HG03342 (cell line): ENCODE measurements at regions not wholly inside any gene's neighbourhood (a gene's known extent, or its start where the extent isn't known, plus 50 kb on each side); places are given as distances from the start of the nearest gene placed in this dataset.
"Not testable (repeated sequence)": the region's sequence is repeated elsewhere in the genome, so short reads cannot be mapped to it uniquely, and the experiment has no call there.

Experiments
- ATAC-seq: cut with Tn5 transposase; IDR thresholded peaks from one replicate; pipeline ENCODE4 v1.9.1; 2021; ENCODE audit warnings: mild to moderate bottlenecking, moderate library complexity; ENCODE audit not compliant: unreplicated experiment

GRCh38 chr1:118304722-118305359 lies 119.8 kb upstream of the SPAG17 start:
- ATAC-seq: no peak

DNA sequence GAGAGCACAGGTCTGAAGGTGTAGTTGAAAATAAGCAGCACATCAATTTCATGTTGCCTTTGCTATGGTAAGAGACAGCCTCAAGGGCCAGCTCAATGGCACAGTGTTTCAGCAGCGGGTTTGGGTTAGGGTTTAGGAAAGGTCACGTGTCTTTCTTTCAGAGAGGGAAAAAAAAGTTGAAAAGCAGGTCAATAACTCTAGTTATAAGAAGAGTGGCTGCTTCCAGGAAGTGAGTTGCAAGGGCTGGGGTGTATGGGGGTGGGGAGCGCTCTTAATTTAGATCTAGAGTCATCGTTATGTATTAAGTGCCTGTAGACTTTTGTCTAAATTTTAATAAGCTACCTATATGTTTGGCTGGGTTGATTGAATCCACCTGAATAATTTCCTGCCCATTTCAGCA lies 118.5 kb upstream of the SPAG17 start:
- ATAC-seq: no peak

GRCh38 chr1:118303064-118303463 lies 118.0 kb upstream of the SPAG17 start:
- ATAC-seq: no peak

DNA sequence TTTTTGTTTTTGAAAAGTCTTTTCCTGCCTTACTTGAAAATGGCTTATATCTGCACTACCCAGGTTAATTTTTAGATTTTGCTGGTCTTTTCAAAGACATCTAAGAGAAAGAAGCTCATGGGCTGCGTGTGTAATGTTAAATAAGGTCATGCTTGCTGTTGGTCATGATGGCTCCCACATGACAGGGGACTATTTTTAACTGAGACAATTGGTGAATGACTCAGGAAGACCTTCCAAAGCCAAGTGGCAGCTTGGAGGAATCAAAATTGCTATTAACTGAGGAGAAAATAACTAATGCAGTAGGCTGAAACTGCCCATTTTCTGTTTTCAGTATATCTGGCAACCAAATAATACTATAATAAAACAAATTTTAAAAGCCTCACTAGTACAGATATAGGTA lies 117.1 kb upstream of the SPAG17 start:
- no peak for ATAC-seq

DNA sequence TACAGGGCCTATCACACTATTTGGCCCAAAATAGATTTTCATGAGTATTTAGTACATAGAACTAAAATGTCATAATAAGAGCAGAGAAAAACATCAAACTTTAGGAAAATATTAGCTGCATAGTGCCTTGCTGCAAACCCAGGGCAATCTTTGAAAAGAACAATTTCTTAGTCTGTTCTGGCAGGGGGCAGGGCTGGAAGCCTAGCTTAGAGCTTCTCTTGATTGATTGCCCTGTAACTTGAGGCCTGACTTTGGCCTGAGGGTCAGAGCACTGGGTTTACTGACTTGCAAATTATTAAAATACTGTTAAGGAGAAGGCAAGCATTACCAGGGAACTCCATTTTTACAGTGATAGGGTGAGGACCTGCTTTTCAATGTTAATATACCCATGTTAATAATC lies 115.8 kb upstream of the SPAG17 start:
- ATAC-seq: no peak

DNA sequence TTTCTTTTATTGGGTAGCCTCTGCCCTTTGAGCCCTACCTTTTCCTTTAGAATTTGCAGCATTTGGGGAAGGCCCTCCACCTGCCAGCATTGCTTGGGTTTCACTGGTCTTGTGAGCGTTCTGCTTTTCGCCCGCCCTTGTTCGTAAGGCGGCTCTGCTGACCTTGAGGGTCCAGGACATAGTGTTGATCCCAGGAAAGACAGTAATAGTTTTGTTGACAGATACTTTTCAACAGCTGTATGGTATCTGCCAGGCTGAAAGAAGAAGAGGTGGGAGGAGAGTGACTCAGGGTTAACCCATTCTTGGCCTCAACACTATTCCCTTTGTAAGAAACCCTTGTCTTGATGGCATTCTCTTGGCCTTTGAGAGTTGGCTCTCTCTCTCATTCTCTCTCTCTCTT lies 113.4 kb upstream of the SPAG17 start:
- no peak for ATAC-seq

DNA sequence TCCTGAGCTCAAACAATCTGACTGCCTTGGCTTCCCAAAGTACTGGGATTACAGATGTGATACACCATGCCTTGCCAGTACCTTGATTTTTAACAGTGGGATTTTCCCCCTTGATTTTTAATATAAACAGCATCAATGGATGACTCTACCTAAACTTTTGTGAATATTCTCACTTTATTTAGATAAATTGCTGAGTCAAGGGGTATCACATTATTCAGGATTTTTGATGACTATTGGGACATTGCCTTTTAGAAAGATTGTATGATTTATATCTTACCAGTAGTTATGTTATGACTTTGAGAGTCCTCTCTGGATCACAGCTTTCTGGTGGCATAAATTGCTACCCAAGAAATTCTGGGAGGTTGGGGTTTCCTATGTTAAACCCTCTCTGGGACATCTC lies 112.5 kb upstream of the SPAG17 start:
- no peak for ATAC-seq

- no peak for ATAC-seq
Observed at GRCh38 chr1:118294875-118295642, 110.0 kb upstream of the SPAG17 start.

GRCh38 chr1:118291661-118292060 lies 106.6 kb upstream of the SPAG17 start:
- ATAC-seq: no peak

- ATAC-seq: no peak
Observed at GRCh38 chr1:118290571-118290970, 105.5 kb upstream of the SPAG17 start.

DNA sequence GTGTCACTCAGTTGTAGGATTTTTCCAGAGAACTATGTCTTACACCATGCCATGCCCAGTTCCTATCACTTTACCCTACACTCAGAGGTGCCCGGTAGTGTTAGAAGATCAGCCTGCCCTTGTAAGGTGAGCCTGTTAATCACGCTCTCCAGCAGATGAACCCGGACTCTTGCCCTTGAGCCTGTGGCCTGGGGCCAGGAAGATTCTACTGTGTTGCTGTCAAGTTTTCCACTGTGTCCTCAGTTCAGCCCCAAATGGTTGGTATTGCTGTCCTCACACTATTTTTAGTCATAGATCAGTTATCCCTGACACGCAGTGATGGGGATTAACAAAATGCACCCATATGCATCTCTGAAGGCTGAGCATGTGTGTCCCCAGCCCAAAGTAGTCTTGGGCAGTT lies 105.0 kb upstream of the SPAG17 start:
- no peak for ATAC-seq

DNA sequence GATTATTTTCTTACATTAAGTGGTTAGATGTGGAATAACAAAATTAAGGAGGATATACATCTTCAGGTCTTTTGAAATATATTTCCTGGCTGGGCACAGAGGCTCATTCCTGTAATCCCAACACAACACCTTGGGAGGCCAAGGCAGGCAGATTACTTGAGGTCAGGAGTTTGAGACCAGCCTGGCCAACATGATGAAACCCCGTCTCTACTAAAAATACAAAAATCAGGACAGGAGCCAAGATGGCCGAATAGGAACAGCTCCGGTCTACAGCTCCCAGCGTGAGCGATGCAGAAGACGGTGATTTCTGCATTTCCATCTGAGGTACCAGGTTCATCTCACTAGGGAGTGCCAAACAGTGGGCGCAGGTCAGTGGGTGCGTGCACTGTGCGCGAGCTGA lies 95.6 kb upstream of the SPAG17 start:
- ATAC-seq: not testable (repeated sequence)

DNA sequence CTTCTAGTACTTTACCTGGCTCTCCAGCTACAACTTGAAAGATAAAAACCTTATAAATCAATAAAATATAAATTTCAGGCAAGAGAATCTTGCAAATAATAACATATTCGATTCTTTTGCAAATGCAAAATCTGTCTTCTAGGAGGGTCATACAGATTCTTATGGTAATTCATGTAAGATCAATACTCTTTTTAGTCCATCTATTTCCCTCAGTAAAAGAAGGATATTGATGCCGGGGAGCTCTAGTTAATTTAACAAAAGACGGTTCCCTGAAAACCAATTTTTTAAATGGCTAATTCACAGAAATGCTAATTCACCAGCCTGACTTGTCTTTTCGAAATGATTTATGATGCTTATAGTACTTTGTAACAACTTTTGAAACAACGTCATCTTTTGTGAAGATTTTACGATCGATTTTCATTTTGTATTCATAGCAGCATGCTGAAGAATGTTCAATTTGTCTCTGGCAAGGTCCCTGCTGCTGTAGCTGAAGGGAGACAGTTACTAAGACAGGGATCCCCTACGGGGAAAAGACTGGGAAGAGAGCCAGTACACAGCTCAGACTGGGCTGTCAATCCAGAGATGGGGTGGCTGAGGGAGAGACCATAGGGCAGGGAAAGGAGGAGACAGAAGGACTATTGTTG lies 90.6 kb upstream of the SPAG17 start:
- no peak for ATAC-seq

- ATAC-seq: no peak
Observed at GRCh38 chr1:118272884-118273283, 87.9 kb upstream of the SPAG17 start.

DNA sequence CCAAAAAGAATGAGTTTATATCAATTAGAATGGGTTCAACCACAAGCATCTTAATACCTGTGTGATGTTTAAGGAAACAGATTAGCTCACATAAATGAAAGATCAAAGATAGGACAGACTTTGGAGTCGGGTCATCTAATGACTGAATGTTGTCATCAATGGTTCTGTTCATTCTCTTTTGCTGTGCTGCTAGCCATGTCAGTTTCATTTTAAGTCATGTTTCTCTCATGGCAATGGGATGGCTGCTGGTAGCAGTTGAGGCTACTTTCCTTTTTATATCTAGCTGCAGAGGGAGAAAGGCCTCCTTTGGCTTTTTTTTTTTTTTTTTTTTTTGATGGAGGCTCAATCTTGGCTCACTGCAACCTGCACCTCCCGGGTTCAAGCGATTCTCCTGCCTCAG lies 86.9 kb upstream of the SPAG17 start:
- no peak for ATAC-seq

GRCh38 chr1:118269598-118269997 lies 84.6 kb upstream of the SPAG17 start:
- ATAC-seq: no peak

GRCh38 chr1:118266436-118266835 lies 81.4 kb upstream of the SPAG17 start:
- ATAC-seq: no peak

DNA sequence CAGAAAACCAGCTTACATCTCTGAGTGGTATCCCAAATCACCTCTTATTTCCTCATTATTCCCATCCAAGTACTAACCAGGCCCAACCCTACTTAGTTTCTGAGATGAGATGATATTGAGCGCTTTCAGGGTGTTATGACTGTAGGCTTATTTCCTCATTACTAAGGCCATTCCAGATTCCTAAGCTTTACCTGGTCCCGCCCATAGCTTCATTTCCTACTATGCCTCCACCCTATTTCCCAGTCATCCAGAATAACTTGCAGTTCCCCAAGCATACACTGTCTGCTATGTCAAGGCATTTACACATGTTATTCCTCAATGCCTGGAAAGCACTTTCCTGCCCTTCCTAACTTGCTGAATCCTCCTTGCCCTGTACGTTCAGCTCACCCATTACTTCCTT lies 79.3 kb upstream of the SPAG17 start:
- no peak for ATAC-seq

DNA sequence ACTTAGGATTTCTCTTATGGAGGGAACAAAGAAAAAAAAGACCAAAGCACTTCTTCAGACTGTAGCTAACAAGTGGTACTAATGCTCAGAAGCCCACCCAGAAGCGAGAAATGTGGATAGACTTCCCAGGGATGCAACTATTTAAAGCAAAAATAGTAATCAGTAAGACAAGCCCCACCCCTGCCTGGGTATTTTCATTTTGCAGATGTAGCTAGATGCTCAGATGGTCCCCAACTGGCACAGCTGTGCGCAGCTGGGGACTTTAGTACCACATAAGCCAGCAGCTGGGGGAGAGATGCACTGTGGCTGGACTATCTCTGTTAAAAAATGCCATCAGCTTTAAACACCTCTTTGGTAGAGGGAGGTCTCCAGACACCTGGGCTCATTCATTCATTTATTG lies 77.8 kb upstream of the SPAG17 start:
- ATAC-seq: no peak

GRCh38 chr1:118258975-118259374 lies 73.9 kb upstream of the SPAG17 start:
- ATAC-seq: no peak

DNA sequence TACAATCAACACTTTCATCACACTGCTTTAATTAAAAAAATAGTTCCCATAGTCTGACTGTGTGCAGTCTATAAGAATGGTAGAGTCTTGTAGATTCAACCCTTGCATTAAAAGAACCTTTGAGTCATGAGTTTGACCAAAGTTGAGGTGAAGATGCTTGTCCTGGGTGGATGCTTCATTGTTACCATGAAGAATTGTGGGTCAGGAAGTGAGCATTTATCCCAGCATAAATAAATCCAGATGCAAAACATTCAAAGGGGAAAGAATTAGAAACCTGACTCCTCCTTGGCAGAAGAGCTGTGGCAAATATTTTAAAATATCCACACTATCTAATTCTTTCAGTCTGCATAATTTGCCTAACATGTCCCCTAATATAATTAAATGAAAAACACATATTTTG lies 72.9 kb upstream of the SPAG17 start:
- no peak for ATAC-seq
